Left ventricle myocardium inferior (tissue), 1 donor: ENCODE measurements at regions not wholly inside any gene's neighbourhood (a gene's known extent, or its start where the extent isn't known, plus 50 kb on each side); places are given as distances from the start of the nearest gene placed in this dataset.

Source experiments
- DNase-seq: peaks from one replicate; pipeline ENCODE4 v3.0.0-alpha.2; 2020
- H3K27ac ChIP-seq: fragments of 200-600 bp; replicated peaks from 2 replicates; pipeline ENCODE4 v1.8.0; 2021
- H3K27me3 ChIP-seq: fragments of 200-600 bp; 2 replicates; pipeline ENCODE4 v1.8.0; 2021; ENCODE audit warnings: low read depth
- H3K36me3 ChIP-seq: fragments of 200-600 bp; 2 replicates; pipeline ENCODE4 v1.8.0; 2021
- H3K4me1 ChIP-seq: fragments of 200-600 bp; 2 replicates; pipeline ENCODE4 v1.8.0; 2021
- H3K4me3 ChIP-seq: fragments of 200-600 bp; 2 replicates; pipeline ENCODE4 v1.8.0; 2021; ENCODE audit warnings: mild to moderate bottlenecking, moderate library complexity
- H3K9me3 ChIP-seq: fragments of 200-600 bp; replicated peaks from 2 replicates; pipeline ENCODE4 v1.8.0; 2021
- intact Hi-C: fragments of 100-400 bp; cut with micrococcal nuclease; formaldehyde crosslinking; loops from one replicate; pipeline ENCODE4 v1.11.0; 2022
- TF ChIP-seq, protein P1 (sequence below): fragments of 200-600 bp; IDR thresholded peaks from 2 replicates; pipeline ENCODE4 v1.8.0; 2021; ENCODE audit warnings: antibody characterized with exemption, mild to moderate bottlenecking, borderline replicate concordance
- donor health status: DM: no; HTN: yes; CAD: no; lungs with severe emphysema.

DNA sequence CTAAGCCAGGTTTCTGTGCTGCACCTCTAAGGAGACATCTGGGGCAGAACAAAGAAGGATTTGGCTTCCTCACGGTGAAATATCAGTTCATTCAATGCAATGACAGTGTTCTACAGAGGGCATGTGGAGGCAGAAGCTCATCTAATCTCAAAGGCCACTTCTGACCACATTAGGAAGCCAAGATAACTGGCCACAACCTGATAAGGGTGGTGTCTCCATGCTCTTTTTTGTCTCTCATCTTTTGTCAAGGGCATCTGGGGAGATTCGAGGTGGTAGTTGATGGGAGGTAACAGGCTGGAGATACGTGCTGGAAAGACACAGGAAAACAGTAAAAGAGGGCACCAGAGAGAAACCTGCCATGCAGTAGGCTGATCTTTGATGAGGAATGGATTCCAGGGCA, 303.9 kb downstream of the LRATD1 start:
- DNase-seq: no peak
- TF ChIP-seq, protein P1, sequence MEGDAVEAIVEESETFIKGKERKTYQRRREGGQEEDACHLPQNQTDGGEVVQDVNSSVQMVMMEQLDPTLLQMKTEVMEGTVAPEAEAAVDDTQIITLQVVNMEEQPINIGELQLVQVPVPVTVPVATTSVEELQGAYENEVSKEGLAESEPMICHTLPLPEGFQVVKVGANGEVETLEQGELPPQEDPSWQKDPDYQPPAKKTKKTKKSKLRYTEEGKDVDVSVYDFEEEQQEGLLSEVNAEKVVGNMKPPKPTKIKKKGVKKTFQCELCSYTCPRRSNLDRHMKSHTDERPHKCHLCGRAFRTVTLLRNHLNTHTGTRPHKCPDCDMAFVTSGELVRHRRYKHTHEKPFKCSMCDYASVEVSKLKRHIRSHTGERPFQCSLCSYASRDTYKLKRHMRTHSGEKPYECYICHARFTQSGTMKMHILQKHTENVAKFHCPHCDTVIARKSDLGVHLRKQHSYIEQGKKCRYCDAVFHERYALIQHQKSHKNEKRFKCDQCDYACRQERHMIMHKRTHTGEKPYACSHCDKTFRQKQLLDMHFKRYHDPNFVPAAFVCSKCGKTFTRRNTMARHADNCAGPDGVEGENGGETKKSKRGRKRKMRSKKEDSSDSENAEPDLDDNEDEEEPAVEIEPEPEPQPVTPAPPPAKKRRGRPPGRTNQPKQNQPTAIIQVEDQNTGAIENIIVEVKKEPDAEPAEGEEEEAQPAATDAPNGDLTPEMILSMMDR: no peak
- Histone ChIP-seq H3K4me3 (no peak overlapping the region), H3K9me3 (peaks cover 23% of the 10 kb centered on the region), H3K36me3 (no peaks in the 10 kb centered on the region), H3K27ac (no peak overlapping the region), H3K27me3 (no peaks in the 10 kb centered on the region), H3K4me1 (no peaks in the 10 kb centered on the region)
- intact Hi-C loops: no loop called here

GRCh38 chr2:14937336-14937735, 304.8 kb downstream of the LRATD1 start:
- Histone ChIP-seq H3K27ac (no peak overlapping the region), H3K36me3 (no peaks in the 10 kb centered on the region), H3K4me3 (no peak overlapping the region), H3K9me3 (peaks cover 23% of the 10 kb centered on the region), H3K4me1 (no peaks in the 10 kb centered on the region), H3K27me3 (no peaks in the 10 kb centered on the region)
- intact Hi-C loops: no loop called here
- DNase-seq: no peak
- TF ChIP-seq, protein P1: no peak

- Histone ChIP-seq H3K36me3 (no peaks in the 10 kb centered on the region), H3K27ac (no peak overlapping the region), H3K27me3 (no peaks in the 10 kb centered on the region), H3K4me3 (no peak overlapping the region), H3K4me1 (no peaks in the 10 kb centered on the region), H3K9me3 (peaks cover 40% of the 10 kb centered on the region)
- DNase-seq: peak; percentile 22
- intact Hi-C loops: no loop called here
- TF ChIP-seq, protein P1: no peak
Observed at GRCh38 chr2:14941151-14941631, 308.7 kb downstream of the LRATD1 start.

DNA sequence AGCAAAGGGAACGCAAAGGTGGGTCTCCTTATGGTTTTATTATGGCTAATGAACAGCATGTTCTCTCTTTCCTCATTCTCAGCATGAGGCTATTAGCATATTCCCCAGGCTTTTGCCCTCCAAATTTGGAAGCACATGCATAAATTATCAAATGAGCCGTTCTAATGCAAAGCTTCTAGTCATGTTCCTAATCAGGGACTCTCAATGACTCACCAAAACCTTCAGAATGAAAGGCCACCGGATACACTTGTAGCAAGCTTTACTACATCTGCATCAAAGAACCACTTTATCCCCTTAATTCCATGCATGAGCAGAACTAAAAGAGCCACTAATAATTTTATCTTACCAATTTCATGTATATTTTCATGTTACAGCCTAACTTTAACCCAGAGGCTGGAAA, 310.5 kb downstream of the LRATD1 start:
- DNase-seq: no peak
- TF ChIP-seq, protein P1: no peak

DNA sequence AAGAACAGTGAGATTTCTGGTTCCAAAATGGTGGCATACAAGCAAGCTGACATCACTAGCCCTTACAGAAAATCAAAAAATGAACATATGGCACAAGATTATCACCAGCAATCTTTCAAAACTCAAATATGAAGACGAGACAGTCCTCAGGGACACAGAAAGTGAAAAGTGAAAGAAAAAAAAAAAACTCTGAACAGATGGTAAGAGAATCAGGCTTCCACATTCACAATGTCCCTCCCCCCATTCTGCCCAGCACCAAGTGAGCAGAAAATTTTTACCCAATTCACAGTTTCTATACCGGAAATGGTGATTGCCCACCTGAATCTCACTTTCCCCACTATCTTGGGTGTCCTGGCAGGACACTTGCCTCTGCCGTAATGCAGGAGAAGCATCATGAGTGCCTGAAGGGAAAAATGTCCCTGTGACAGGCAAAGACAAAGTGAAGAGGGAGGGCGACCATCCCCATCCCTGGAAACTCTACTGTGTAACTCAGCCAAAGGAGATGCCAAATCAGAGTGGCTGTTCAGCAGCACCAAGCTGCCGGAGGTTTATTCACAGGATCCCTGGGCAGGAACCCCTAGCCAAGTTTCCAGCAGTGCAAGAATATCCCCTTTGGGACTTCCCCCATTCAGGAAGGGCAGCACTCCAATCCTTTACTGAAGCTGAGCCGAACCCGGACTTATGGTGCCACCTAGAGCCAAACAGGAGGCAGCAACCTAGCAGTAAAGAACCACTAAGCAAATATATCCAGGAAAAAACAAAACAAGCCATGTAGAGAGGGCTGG, 312.2 kb downstream of the LRATD1 start:
- no peaks in the 10 kb centered on the region for H3K36me3 ChIP-seq
- no peaks in the 10 kb centered on the region for H3K4me1 ChIP-seq
- no peaks in the 10 kb centered on the region for H3K27me3 ChIP-seq
- H3K27ac ChIP-seq: no peak overlapping the region
- DNase-seq: no peak
- peaks cover 17% of the 10 kb centered on the region for H3K9me3 ChIP-seq
- no peak overlapping the region for H3K4me3 ChIP-seq
- intact Hi-C loops: no loop called here
- TF ChIP-seq, protein P1: no peak

More for the DNA sequence above, 310.5 kb downstream of the LRATD1 start:
- no peaks in the 10 kb centered on the region for H3K4me1 ChIP-seq
- H3K27ac ChIP-seq: no peak overlapping the region
- no peak overlapping the region for H3K4me3 ChIP-seq
- intact Hi-C loops: no loop called here
- H3K27me3 ChIP-seq: no peaks in the 10 kb centered on the region
- H3K9me3 ChIP-seq: peaks cover 27% of the 10 kb centered on the region
- no peaks in the 10 kb centered on the region for H3K36me3 ChIP-seq
